Activated T-cell treated with anti-CD3 and anti-CD28 coated beads, Interleukin-2, amount 50 U/mL, for 72 hours (primary cell): ENCODE measurements at regions not wholly inside any gene's neighbourhood (a gene's known extent, or its start where the extent isn't known, plus 50 kb on each side); places are given as distances from the start of the nearest gene placed in this dataset.
"Not testable (repeated sequence)": the region's sequence is repeated elsewhere in the genome, so short reads cannot be mapped to it uniquely, and the experiment has no call there.

Experiments
- ATAC-seq, 2 donors: fragments of 150-1000 bp; cut with Tn5 transposase; replicated peaks in 1 of 2; 2 replicates each; pipeline ENCODE4 v1.10.0; 2021; ENCODE audit warnings: moderate library complexity in 2 of 2, mild to moderate bottlenecking in 1 of 2
- DNase-seq, 2 donors: peaks; one replicate each; pipeline ENCODE4 v3.0.0; 2021 to 2022; ENCODE audit warnings: mixed read lengths in 1 of 2
- H3K27ac Mint-ChIP-seq: one replicate; pipeline ENCODE4 v1.8.0; 2022; ENCODE audit warnings: mild to moderate bottlenecking, moderate library complexity, mixed read lengths
- H3K27me3 Mint-ChIP-seq: one replicate; pipeline ENCODE4 v1.8.0; 2022; ENCODE audit warnings: low read depth, mixed read lengths
- H3K36me3 Mint-ChIP-seq, 2 donors: one replicate each; pipeline ENCODE4 v1.8.0; 2022; ENCODE audit warnings: mixed read lengths in 2 of 2, mild to moderate bottlenecking in 1 of 2; ENCODE audit not compliant: insufficient read depth in 2 of 2
- H3K4me1 Mint-ChIP-seq: one replicate; pipeline ENCODE4 v1.8.0; 2022; ENCODE audit warnings: low read depth, mixed read lengths
- H3K4me3 Mint-ChIP-seq, 2 donors: one replicate each; pipeline ENCODE4 v1.8.0; 2022; ENCODE audit warnings: mild to moderate bottlenecking in 2 of 2, mixed read lengths in 2 of 2, moderate library complexity in 2 of 2
- H3K9me3 Mint-ChIP-seq, 2 donors: one replicate each; pipeline ENCODE4 v1.8.0; 2022; ENCODE audit warnings: mixed read lengths in 2 of 2

- H3K36me3 Mint-ChIP-seq = no peaks in the 10 kb centered on the region
- no peak overlapping the region for H3K27ac Mint-ChIP-seq
- no peak for DNase-seq
- no peaks in the 10 kb centered on the region for H3K4me1 Mint-ChIP-seq
- H3K9me3 Mint-ChIP-seq = peaks cover 0 to 4% of the 10 kb centered on the region in 2 donors
- ATAC-seq = no peak
- H3K27me3 Mint-ChIP-seq = no peaks in the 10 kb centered on the region
- H3K4me3 Mint-ChIP-seq = no peak overlapping the region
Measured at GRCh38 chrX:128961290-128961689, 562.0 kb downstream of the SMARCA1 start.

- ATAC-seq = not testable (repeated sequence)
- peaks cover 2 to 12% of the 10 kb centered on the region in 2 donors for H3K9me3 Mint-ChIP-seq
Measured at GRCh38 chrX:128954697-128955096, 568.6 kb downstream of the SMARCA1 start.

GRCh38 chrX:128931071-128931470 is 592.2 kb downstream of the SMARCA1 start:
- DNase-seq = no peak
- no peaks in the 10 kb centered on the region for H3K4me1 Mint-ChIP-seq
- no peak overlapping the region for H3K27ac Mint-ChIP-seq
- H3K4me3 Mint-ChIP-seq = no peak overlapping the region
- no peak for ATAC-seq
- H3K36me3 Mint-ChIP-seq = no peaks in the 10 kb centered on the region
- H3K9me3 Mint-ChIP-seq = peaks cover 2 to 4% of the 10 kb centered on the region in 2 donors
- peaks cover 30% of the 10 kb centered on the region for H3K27me3 Mint-ChIP-seq

More at GRCh38 chrX:128954697-128955096, 568.6 kb downstream of the SMARCA1 start:
- not testable (repeated sequence) for H3K4me3 Mint-ChIP-seq, H3K4me1 Mint-ChIP-seq, H3K36me3 Mint-ChIP-seq, DNase-seq, H3K27ac Mint-ChIP-seq
- H3K27me3 Mint-ChIP-seq = peaks cover 13% of the 10 kb centered on the region

GRCh38 chrX:128929271-128930057 is 593.8 kb downstream of the SMARCA1 start:
- Mint-ChIP-seq H3K9me3 (peaks cover 2 to 4% of the 10 kb centered on the region in 2 donors), H3K4me1 (no peaks in the 10 kb centered on the region), H3K36me3 (no peaks in the 10 kb centered on the region), H3K27me3 (peaks cover 30% of the 10 kb centered on the region), H3K4me3 (no peak overlapping the region), H3K27ac (no peak overlapping the region)
- ATAC-seq (no peak), DNase-seq (no peak)

GRCh38 chrX:128928636-128929035 is 594.7 kb downstream of the SMARCA1 start:
- DNase-seq (no peak), ATAC-seq (no peak)
- no peaks in the 10 kb centered on the region for H3K36me3 Mint-ChIP-seq
- H3K4me3 Mint-ChIP-seq = no peak overlapping the region
- H3K9me3 Mint-ChIP-seq = peaks cover 2 to 4% of the 10 kb centered on the region in 2 donors
- H3K27me3 Mint-ChIP-seq = peaks cover 30% of the 10 kb centered on the region
- no peak overlapping the region for H3K27ac Mint-ChIP-seq
- no peaks in the 10 kb centered on the region for H3K4me1 Mint-ChIP-seq

- no peaks in the 10 kb centered on the region for H3K4me1 Mint-ChIP-seq
- no peak for ATAC-seq
- H3K36me3 Mint-ChIP-seq = no peaks in the 10 kb centered on the region
- no peak for DNase-seq
- peaks cover 2 to 5% of the 10 kb centered on the region in 2 donors for H3K9me3 Mint-ChIP-seq
- peaks cover 36% of the 10 kb centered on the region for H3K27me3 Mint-ChIP-seq
- no peak overlapping the region for H3K4me3 Mint-ChIP-seq
- H3K27ac Mint-ChIP-seq = no peak overlapping the region
Measured at GRCh38 chrX:128927363-128927762, 595.9 kb downstream of the SMARCA1 start.

GRCh38 chrX:128906753-128907152 is 616.5 kb downstream of the SMARCA1 start:
- H3K9me3 Mint-ChIP-seq = no peaks in the 10 kb centered on the region
- peaks cover 5% of the 10 kb centered on the region for H3K27me3 Mint-ChIP-seq
- no peak overlapping the region for H3K4me3 Mint-ChIP-seq
- H3K36me3 Mint-ChIP-seq = no peaks in the 10 kb centered on the region
- H3K27ac Mint-ChIP-seq = no peak overlapping the region
- no peak for DNase-seq
- ATAC-seq = no peak
- H3K4me1 Mint-ChIP-seq = no peaks in the 10 kb centered on the region

- Mint-ChIP-seq H3K27ac (no peak overlapping the region), H3K36me3 (no peaks in the 10 kb centered on the region), H3K4me3 (no peak overlapping the region), H3K4me1 (no peaks in the 10 kb centered on the region), H3K9me3 (no peaks in the 10 kb centered on the region), H3K27me3 (peaks cover 5% of the 10 kb centered on the region)
- ATAC-seq (no peak), DNase-seq (no peak)
Measured at GRCh38 chrX:128901018-128901417, 622.3 kb downstream of the SMARCA1 start.

GRCh38 chrX:128897621-128898020 is 625.7 kb downstream of the SMARCA1 start:
- no peak for DNase-seq

GRCh38 chrX:128891554-128891953 is 631.7 kb downstream of the SMARCA1 start:
- Mint-ChIP-seq H3K27me3 (peaks cover 10% of the 10 kb centered on the region), H3K4me1 (no peaks in the 10 kb centered on the region), H3K9me3 (peaks cover 2 to 8% of the 10 kb centered on the region in 2 donors), H3K36me3 (no peaks in the 10 kb centered on the region), H3K27ac (no peak overlapping the region), H3K4me3 (no peak overlapping the region)
- ATAC-seq (no peak), DNase-seq (no peak)

More at GRCh38 chrX:128897621-128898020, 625.7 kb downstream of the SMARCA1 start:
- no peak overlapping the region for H3K27ac Mint-ChIP-seq
- H3K9me3 Mint-ChIP-seq = peaks cover 0 to 2% of the 10 kb centered on the region in 2 donors
- no peak overlapping the region for H3K4me3 Mint-ChIP-seq
- peaks cover 5% of the 10 kb centered on the region for H3K27me3 Mint-ChIP-seq
- H3K36me3 Mint-ChIP-seq = no peaks in the 10 kb centered on the region
- no peak for ATAC-seq
- no peaks in the 10 kb centered on the region for H3K4me1 Mint-ChIP-seq

- H3K4me1 Mint-ChIP-seq = no peaks in the 10 kb centered on the region
- H3K4me3 Mint-ChIP-seq = no peak overlapping the region
- H3K9me3 Mint-ChIP-seq = peaks cover 0 to 5% of the 10 kb centered on the region in 2 donors
- ATAC-seq (no peak), DNase-seq (no peak)
- H3K36me3 Mint-ChIP-seq = no peaks in the 10 kb centered on the region
- H3K27ac Mint-ChIP-seq = no peak overlapping the region
- peaks cover 10% of the 10 kb centered on the region for H3K27me3 Mint-ChIP-seq
Measured at GRCh38 chrX:128884430-128884829, 638.9 kb downstream of the SMARCA1 start.

- no peak for DNase-seq
- no peak overlapping the region for H3K4me3 Mint-ChIP-seq
- peaks cover 10% of the 10 kb centered on the region for H3K27me3 Mint-ChIP-seq
- no peak overlapping the region for H3K27ac Mint-ChIP-seq
- H3K9me3 Mint-ChIP-seq = peaks cover 0 to 3% of the 10 kb centered on the region in 2 donors
- ATAC-seq = no peak
- H3K36me3 Mint-ChIP-seq = no peaks in the 10 kb centered on the region
- no peaks in the 10 kb centered on the region for H3K4me1 Mint-ChIP-seq
Measured at GRCh38 chrX:128883650-128884049, 639.6 kb downstream of the SMARCA1 start.

GRCh38 chrX:128870361-128870760 is 652.9 kb downstream of the SMARCA1 start:
- DNase-seq (no peak), ATAC-seq (no peak)
- Mint-ChIP-seq H3K9me3 (no peaks in the 10 kb centered on the region), H3K27ac (no peak overlapping the region), H3K36me3 (no peaks in the 10 kb centered on the region), H3K27me3 (peaks cover 13% of the 10 kb centered on the region), H3K4me1 (no peaks in the 10 kb centered on the region), H3K4me3 (no peak overlapping the region)

- Mint-ChIP-seq H3K9me3 (no peaks in the 10 kb centered on the region), H3K4me1 (no peaks in the 10 kb centered on the region), H3K36me3 (no peaks in the 10 kb centered on the region), H3K4me3 (no peak overlapping the region), H3K27ac (no peak overlapping the region), H3K27me3 (peaks cover 6% of the 10 kb centered on the region)
- ATAC-seq (no peak), DNase-seq (no peak)
Measured at GRCh38 chrX:128862557-128862956, 660.7 kb downstream of the SMARCA1 start.
